MCF 10A (cell line): ENCODE measurements at regions not wholly inside any gene's neighbourhood (a gene's known extent, or its start where the extent isn't known, plus 50 kb on each side); places are given as distances from the start of the nearest gene placed in this dataset.

Source experiments
- BruUV-seq: library from RNA; stranded (reverse); fragments of 400-500 nt; replicated peaks from 2 replicates; lab custom pipeline; 2021; lab: Mats Ljungman, UMichigan
- CTCF ChIA-PET: fragments of 300-600 bp; sonication (Branson Sonifier 250); formaldehyde crosslinking; extraction: SDS; loops from one replicate; lab custom pipeline; 2021; ENCODE audit warnings: antibody characterized with exemption, inconsistent platforms; lab: Yijun Ruan, JAX
- POLR2A ChIA-PET: fragments of 300-600, 350-650 bp; sonication (Branson Sonifier 250); formaldehyde crosslinking; extraction: SDS; loops from one replicate; lab custom pipeline; 2020; ENCODE audit warnings: antibody characterized with exemption, inconsistent platforms; lab: Yijun Ruan, JAX
- DNase-seq: peaks from one replicate; pipeline ENCODE4 v3.0.0-alpha.2; 2018; ENCODE audit not compliant: unreplicated experiment
- H3K27ac Mint-ChIP-seq: one replicate; pipeline ENCODE4 v1.8.0; 2022; ENCODE audit warnings: mild to moderate bottlenecking, low read depth, mixed read lengths; ENCODE audit not compliant: unreplicated experiment
- H3K27me3 Mint-ChIP-seq: one replicate; pipeline ENCODE4 v1.8.0; 2022; ENCODE audit warnings: mixed read lengths; ENCODE audit not compliant: insufficient read depth, unreplicated experiment
- H3K36me3 Mint-ChIP-seq: one replicate; pipeline ENCODE4 v1.8.0; 2022; ENCODE audit warnings: mild to moderate bottlenecking, moderate library complexity, mixed read lengths; ENCODE audit not compliant: insufficient read depth, unreplicated experiment
- H3K4me1 Mint-ChIP-seq: one replicate; pipeline ENCODE4 v1.8.0; 2022; ENCODE audit warnings: mixed read lengths; ENCODE audit not compliant: insufficient read depth, unreplicated experiment
- H3K4me3 Mint-ChIP-seq: one replicate; pipeline ENCODE4 v1.8.0; 2022; ENCODE audit warnings: mild to moderate bottlenecking, moderate library complexity, mixed read lengths; ENCODE audit not compliant: unreplicated experiment
- H3K9me3 Mint-ChIP-seq: one replicate; pipeline ENCODE4 v1.8.0; 2022; ENCODE audit warnings: mixed read lengths; ENCODE audit not compliant: unreplicated experiment
- CTCF ChIP-seq: fragments of 200-600 bp; IDR thresholded peaks from one replicate; pipeline ENCODE4 v1.8.0; 2022; ENCODE audit warnings: antibody characterized with exemption, mild to moderate bottlenecking; ENCODE audit not compliant: unreplicated experiment
- intact Hi-C: fragments of 100-400 bp; cut with micrococcal nuclease; formaldehyde crosslinking; loops from 2 replicates; pipeline ENCODE4 v1.14.1; 2022

DNA sequence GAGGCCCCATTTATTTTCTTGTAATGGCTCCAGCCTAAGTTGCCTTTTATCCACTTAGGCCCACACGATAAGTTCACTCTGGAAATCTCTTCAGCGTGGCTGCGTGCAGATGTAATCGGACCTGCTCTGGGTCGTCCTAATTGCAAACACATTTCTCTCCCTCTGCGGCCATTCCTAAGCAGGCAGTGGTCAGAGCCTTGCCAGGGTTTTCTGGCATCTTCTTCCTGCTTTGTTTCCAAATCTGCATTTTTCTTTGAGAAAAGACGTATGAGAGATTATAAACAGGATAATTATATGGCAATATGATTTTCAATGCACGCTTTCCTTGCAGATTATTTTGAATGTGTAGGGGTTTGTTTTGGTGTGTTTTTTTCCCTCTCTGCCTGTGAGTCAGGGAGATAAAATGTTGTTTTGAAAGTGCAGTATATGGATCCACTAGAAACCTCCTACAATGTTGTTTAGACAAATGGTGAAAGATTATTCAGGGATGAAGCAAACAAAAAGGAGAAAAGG lies 239.4 kb upstream of the TANK start:
- intact Hi-C loops: no loop called here
- H3K4me3 Mint-ChIP-seq: no peak overlapping the region
- POLR2A ChIA-PET: no interaction called here

GRCh38 chr2:160921386-160921964 lies 238.8 kb upstream of the TANK start:
- DNase-seq: no peak
- Mint-ChIP-seq H3K27ac (no peak overlapping the region), H3K36me3 (no peaks in the 10 kb centered on the region), H3K4me1 (no peaks in the 10 kb centered on the region), H3K9me3 (no peaks in the 10 kb centered on the region), H3K4me3 (no peak overlapping the region), H3K27me3 (no peaks in the 10 kb centered on the region)
- ChIA-PET POLR2A (interaction anchor here (1.1 kb wide), 1 partner anchor 13 kb away, joined by 3 read pairs; no protein-coding TSS in a partner anchor), CTCF (interaction anchor here (0.9 to 1.6 kb wide), 4 partner anchors 49 to 170 kb away, joined by 4 to 8 read pairs (median 4); no protein-coding TSS in a partner anchor)
- BruUV-seq: no TSS peak
- intact Hi-C loops: no loop called here
- TF ChIP-seq CTCF: no peak

More for the DNA sequence above, 239.4 kb upstream of the TANK start:
- BruUV-seq: no TSS peak
- Mint-ChIP-seq H3K27me3 (no peaks in the 10 kb centered on the region), H3K27ac (no peak overlapping the region), H3K9me3 (no peaks in the 10 kb centered on the region), H3K4me1 (no peaks in the 10 kb centered on the region), H3K36me3 (no peaks in the 10 kb centered on the region)
- TF ChIP-seq CTCF: no peak
- CTCF ChIA-PET: interaction anchor here (0.7 to 1.6 kb wide), 7 partner anchors 13 to 811 kb away, joined by 3 to 8 read pairs (median 4); no protein-coding TSS in a partner anchor
- no peak for DNase-seq

GRCh38 chr2:160924936-160925353 lies 235.3 kb upstream of the TANK start:
- intact Hi-C loops: no loop called here
- Mint-ChIP-seq H3K36me3 (no peaks in the 10 kb centered on the region), H3K27me3 (no peaks in the 10 kb centered on the region), H3K27ac (no peak overlapping the region), H3K4me3 (no peak overlapping the region), H3K9me3 (no peaks in the 10 kb centered on the region), H3K4me1 (peaks cover 10% of the 10 kb centered on the region)
- no peak for TF ChIP-seq CTCF
- BruUV-seq: no TSS peak
- ChIA-PET POLR2A (no interaction called here), CTCF (interaction anchor here (1.0 kb wide), 1 partner anchor 35 kb away, joined by 3 read pairs; no protein-coding TSS in a partner anchor)
- DNase-seq: no peak

- intact Hi-C loops: no loop called here
- CTCF ChIA-PET: interaction anchor here (0.5 to 0.9 kb wide), 3 partner anchors 43 to 460 kb away, joined by 3 read pairs; no protein-coding TSS in a partner anchor
- DNase-seq: no peak
- no peak overlapping the region for H3K4me3 Mint-ChIP-seq
- BruUV-seq: no TSS peak
- TF ChIP-seq CTCF: no peak
- no peak overlapping the region for H3K27ac Mint-ChIP-seq
- H3K36me3 Mint-ChIP-seq: no peaks in the 10 kb centered on the region
- no peaks in the 10 kb centered on the region for H3K9me3 Mint-ChIP-seq
- POLR2A ChIA-PET: interaction anchor here (0.5 kb wide), 1 partner anchor 23 kb away, joined by 3 read pairs; no protein-coding TSS in a partner anchor
- H3K4me1 Mint-ChIP-seq: peaks cover 10% of the 10 kb centered on the region
- no peaks in the 10 kb centered on the region for H3K27me3 Mint-ChIP-seq
Observed at GRCh38 chr2:160925956-160926355, 234.3 kb upstream of the TANK start.
